ENCODE measurements at regions not wholly inside any gene's neighbourhood (a gene's known extent, or its start where the extent isn't known, plus 50 kb on each side); places are given as distances from the start of the nearest gene placed in this dataset.

- TF ChIP-seq CTCF (conservative IDR thresholded peaks at IDR 0.05; ENCODE audit: low read length) (no peak), EZH2phosphoT487 (IDR thresholded peaks at IDR 0.05; ENCODE audit: borderline replicate concordance) (no peak)
Measured at GRCh38 chr14:71243697-71244096, 336.4 kb downstream of the PCNX1 start.

Measured in Loucy (cell line).